ENCODE measurements at regions not wholly inside any gene's neighbourhood (a gene's known extent, or its start where the extent isn't known, plus 50 kb on each side); places are given as distances from the start of the nearest gene placed in this dataset.
"Not testable (repeated sequence)": the region's sequence is repeated elsewhere in the genome, so short reads cannot be mapped to it uniquely, and the experiment has no call there.

GRCh38 chr17:63250830-63251229 lies 195.3 kb downstream of the CYB561 start:
- no peak for DNase-seq (ENCODE audit: low read depth in 2 of 2)

GRCh38 chr17:63258785-63259184 lies 187.3 kb downstream of the CYB561 start:
- no peak for DNase-seq (ENCODE audit: low read depth in 2 of 2)

GRCh38 chr17:63262751-63263476 lies 183.2 kb downstream of the CYB561 start:
- no peak for DNase-seq (ENCODE audit: low read depth in 2 of 2)

- DNase-seq (ENCODE audit: low read depth in 2 of 2), result no peak
Observed at GRCh38 chr17:63265526-63265925, 180.6 kb downstream of the CYB561 start.

- no peak for DNase-seq (ENCODE audit: low read depth in 2 of 2)
Observed at GRCh38 chr17:63267846-63268245, 178.3 kb downstream of the CYB561 start.

GRCh38 chr17:63268827-63269226 lies 177.3 kb downstream of the CYB561 start:
- no peak for DNase-seq (ENCODE audit: low read depth in 2 of 2)

GRCh38 chr17:63270610-63271009 lies 175.5 kb downstream of the CYB561 start:
- DNase-seq (ENCODE audit: low read depth in 2 of 2), result no peak

- no peak for DNase-seq (ENCODE audit: low read depth in 2 of 2)
Observed at GRCh38 chr17:63274146-63274545, 172.0 kb downstream of the CYB561 start.

- DNase-seq (ENCODE audit: low read depth in 2 of 2), result peak; percentile 2 to 4
Observed at GRCh38 chr17:63275318-63275970, 170.7 kb downstream of the CYB561 start.

GRCh38 chr17:63275971-63276745 lies 169.9 kb downstream of the CYB561 start:
- DNase-seq (ENCODE audit: low read depth in 2 of 2), result no peak

- DNase-seq (ENCODE audit: low read depth in 2 of 2), result no peak
Observed at GRCh38 chr17:63276821-63277220, 169.3 kb downstream of the CYB561 start.

GRCh38 chr17:63277629-63278028 lies 168.5 kb downstream of the CYB561 start:
- DNase-seq (ENCODE audit: low read depth in 2 of 2), result no peak

GRCh38 chr17:63278728-63279442 lies 167.2 kb downstream of the CYB561 start:
- no peak for DNase-seq (ENCODE audit: low read depth in 2 of 2)

- DNase-seq (ENCODE audit: low read depth in 2 of 2), result no peak
Observed at GRCh38 chr17:63279498-63280230, 166.4 kb downstream of the CYB561 start.

GRCh38 chr17:63282455-63282854 lies 163.7 kb downstream of the CYB561 start:
- DNase-seq (ENCODE audit: low read depth in 2 of 2), result no peak

GRCh38 chr17:63285551-63285950 lies 160.6 kb downstream of the CYB561 start:
- DNase-seq (ENCODE audit: low read depth in 2 of 2), result no peak

GRCh38 chr17:63286254-63286653 lies 159.9 kb downstream of the CYB561 start:
- no peak for DNase-seq (ENCODE audit: low read depth in 2 of 2)

GRCh38 chr17:63287006-63287405 lies 159.1 kb downstream of the CYB561 start:
- DNase-seq (ENCODE audit: low read depth in 2 of 2), result not testable (repeated sequence)

GRCh38 chr17:63289931-63290330 lies 156.2 kb downstream of the CYB561 start:
- no peak for DNase-seq (ENCODE audit: low read depth in 2 of 2)

GRCh38 chr17:63290351-63290750 lies 155.8 kb downstream of the CYB561 start:
- no peak for DNase-seq (ENCODE audit: low read depth in 2 of 2)

GRCh38 chr17:63290784-63291183 lies 155.3 kb downstream of the CYB561 start:
- DNase-seq (ENCODE audit: low read depth in 2 of 2), result no peak

All from stimulated activated CD4-positive, alpha-beta T cell treated with anti-CD3 and anti-CD28 coated beads, Interleukin-15, amount 100 ng/mL, for 48 hours (primary cell).